Ovary (tissue), 7 donors: ENCODE measurements at regions not wholly inside any gene's neighbourhood (a gene's known extent, or its start where the extent isn't known, plus 50 kb on each side); places are given as distances from the start of the nearest gene placed in this dataset.

ENCODE experiments used
- DNase-seq, 5 donors: peaks; one replicate each; pipeline ENCODE4 v3.0.0-alpha.2; 2019 to 2020
- H3K27ac ChIP-seq, 2 donors: fragments of 200-600 bp; one replicate each; pipeline versions ENCODE4 v1.5.1 to v1.8.0; 2019 to 2022
- H3K27me3 ChIP-seq: fragments of 200-600 bp; one replicate; pipeline ENCODE4 v1.8.0; 2022
- H3K36me3 ChIP-seq: fragments of 200-600 bp; sonication (generic); one replicate; pipeline ENCODE4 v1.5.1; 2019
- H3K4me1 ChIP-seq: one replicate; pipeline ENCODE4 v1.8.1; 2013; ENCODE audit warnings: mild to moderate bottlenecking, moderate library complexity; ENCODE audit not compliant: insufficient read depth
- H3K4me3 ChIP-seq: fragments of 200-600 bp; sonication (generic); one replicate; pipeline ENCODE4 v1.5.1; 2017
- H3K9me3 ChIP-seq, 2 donors: fragments of 200-600 bp in 1 of 2; sonication (generic) in 1 of 2; one replicate each; pipeline versions ENCODE4 v1.5.1 to v1.8.1; 2013 to 2019; ENCODE audit warnings: mild to moderate bottlenecking in 1 of 2, moderate library complexity in 1 of 2
- EP300 ChIP-seq: sonication (generic); formaldehyde crosslinking; IDR thresholded peaks from one replicate; pipeline ENCODE4 v1.6.1; 2017; ENCODE audit warnings: antibody characterized with exemption
- POLR2A ChIP-seq: fragments of 450-650 bp; IDR thresholded peaks from one replicate; pipeline ENCODE4 v1.6.1; 2017; ENCODE audit warnings: antibody characterized with exemption, mild to moderate bottlenecking, moderate library complexity
- WGBS, 3 donors: extraction: QIAGEN DNeasy Blood & Tissue Kit in 1 of 3; methylation state at CpG; one replicate each; pipeline versions ENCODE4 v1.1.5 to v1.1.7; 2013 to 2017; 5-methylcytosine and 5-hydroxymethylcytosine counted together
- intact Hi-C, 4 donors: fragments of 100-400 bp; cut with DNase I; formaldehyde crosslinking; loops; one replicate each; pipeline versions ENCODE4 v1.11.0 to v1.15.1; 2022 to 2023
- TF ChIP-seq, protein P1 (sequence below), 3 donors: fragments of 450-650 bp in 2 of 3; fragments of 200-600 bp in 1 of 3; IDR thresholded peaks; one replicate each; pipeline versions ENCODE4 v1.5.1 to v1.8.0; 2016 to 2022; ENCODE audit warnings: antibody characterized with exemption in 3 of 3, mild to moderate bottlenecking in 1 of 3
- donor health status: DM: no; HTN: no; CAD: no; lungs with moderate emphysema.
- donor health status: DM: no; HTN: no; CAD: no.
- donor health status: Bipolar disorder and iron deficiency.
- donor health status: DM: no; HTN: no; CAD: no.
- donor health status: DM: yes; HTN: yes; CAD: no.

DNA sequence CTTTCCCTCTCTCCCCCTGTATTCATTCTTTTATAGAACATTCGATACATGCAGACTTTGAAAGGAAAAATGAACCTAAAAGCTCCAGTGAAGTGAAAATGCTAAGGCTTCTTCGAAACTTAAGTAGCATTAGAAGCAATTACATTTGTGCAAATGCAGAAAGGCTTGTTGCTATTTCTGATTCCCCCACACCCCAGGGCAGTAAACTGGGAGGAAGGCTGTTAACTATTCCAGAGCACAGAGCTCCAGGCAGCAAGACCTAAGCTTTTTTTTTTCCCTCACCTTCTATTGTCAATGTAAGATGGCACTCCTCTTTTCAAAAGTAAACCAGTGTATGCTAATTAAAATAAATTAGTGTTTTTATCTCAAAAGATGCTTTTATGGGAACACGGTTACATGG, 448.9 kb upstream of the TBX3 start:
- Histone ChIP-seq H3K27ac (no peak overlapping the region), H3K27me3 (no peaks in the 10 kb centered on the region), H3K9me3 (no peaks in the 10 kb centered on the region), H3K4me1 (no peaks in the 10 kb centered on the region), H3K4me3 (no peak overlapping the region), H3K36me3 (no peaks in the 10 kb centered on the region)
- DNase-seq = no peak
- intact Hi-C loops = no loop called here
- TF ChIP-seq POLR2A = no peak
- 78 to 83% (median 81%) methylated on average over 3 of the region's 3 CpGs for WGBS, 3 donors

DNA sequence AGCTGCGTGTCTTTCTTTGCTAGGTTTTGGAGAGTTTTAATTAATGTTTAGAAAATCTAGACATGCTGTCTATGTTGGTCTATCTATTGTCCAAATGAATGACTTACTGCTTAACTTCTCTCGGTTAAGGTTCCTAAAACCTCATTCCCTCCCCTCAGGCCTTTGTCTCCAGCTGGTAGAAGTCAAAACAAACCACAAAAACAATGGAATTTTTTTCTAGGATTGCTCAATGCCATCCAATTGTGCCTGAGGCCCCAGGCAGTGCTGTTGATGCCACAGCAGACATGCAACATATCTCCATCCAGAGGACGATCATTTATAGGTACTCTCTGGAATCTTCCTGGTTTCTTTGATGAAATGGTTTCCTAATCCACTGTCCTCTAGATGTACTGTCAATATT, 448.2 kb upstream of the TBX3 start:
- Histone ChIP-seq H3K36me3 (no peaks in the 10 kb centered on the region), H3K9me3 (no peaks in the 10 kb centered on the region), H3K4me3 (no peak overlapping the region), H3K4me1 (no peaks in the 10 kb centered on the region), H3K27me3 (no peaks in the 10 kb centered on the region), H3K27ac (no peak overlapping the region)
- no peak for DNase-seq
- TF ChIP-seq EP300 (no peak), POLR2A (no peak)
- TF ChIP-seq, protein P1, sequence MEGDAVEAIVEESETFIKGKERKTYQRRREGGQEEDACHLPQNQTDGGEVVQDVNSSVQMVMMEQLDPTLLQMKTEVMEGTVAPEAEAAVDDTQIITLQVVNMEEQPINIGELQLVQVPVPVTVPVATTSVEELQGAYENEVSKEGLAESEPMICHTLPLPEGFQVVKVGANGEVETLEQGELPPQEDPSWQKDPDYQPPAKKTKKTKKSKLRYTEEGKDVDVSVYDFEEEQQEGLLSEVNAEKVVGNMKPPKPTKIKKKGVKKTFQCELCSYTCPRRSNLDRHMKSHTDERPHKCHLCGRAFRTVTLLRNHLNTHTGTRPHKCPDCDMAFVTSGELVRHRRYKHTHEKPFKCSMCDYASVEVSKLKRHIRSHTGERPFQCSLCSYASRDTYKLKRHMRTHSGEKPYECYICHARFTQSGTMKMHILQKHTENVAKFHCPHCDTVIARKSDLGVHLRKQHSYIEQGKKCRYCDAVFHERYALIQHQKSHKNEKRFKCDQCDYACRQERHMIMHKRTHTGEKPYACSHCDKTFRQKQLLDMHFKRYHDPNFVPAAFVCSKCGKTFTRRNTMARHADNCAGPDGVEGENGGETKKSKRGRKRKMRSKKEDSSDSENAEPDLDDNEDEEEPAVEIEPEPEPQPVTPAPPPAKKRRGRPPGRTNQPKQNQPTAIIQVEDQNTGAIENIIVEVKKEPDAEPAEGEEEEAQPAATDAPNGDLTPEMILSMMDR (IDR thresholded peaks at IDR 0.05) = no peak
- intact Hi-C loops = no loop called here
- 24 to 63% (median 63%) methylated on average over 3 of the region's 3 CpGs for WGBS, 3 donors

DNA sequence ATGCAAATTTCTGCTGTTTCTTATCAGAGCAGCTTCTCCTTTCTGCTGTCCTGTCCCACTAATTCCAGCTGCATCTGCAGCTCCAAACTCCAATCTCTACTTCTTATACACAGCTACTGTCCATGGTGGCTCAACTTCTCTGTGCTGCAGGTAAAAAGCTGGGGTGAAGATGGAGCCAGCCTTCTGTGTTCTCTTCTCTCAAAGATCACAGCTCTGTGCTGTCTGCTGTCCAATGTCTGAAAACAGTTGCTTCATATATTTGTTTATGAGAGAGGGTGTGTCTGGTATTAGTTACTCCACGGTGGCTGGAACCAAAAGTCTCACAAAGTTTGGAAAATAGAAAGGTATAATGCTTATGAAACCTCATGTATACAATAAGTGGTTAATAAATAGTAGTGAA, 445.8 kb upstream of the TBX3 start:
- Histone ChIP-seq H3K36me3 (no peaks in the 10 kb centered on the region), H3K9me3 (no peaks in the 10 kb centered on the region), H3K4me1 (no peaks in the 10 kb centered on the region), H3K4me3 (no peak overlapping the region), H3K27ac (no peak overlapping the region), H3K27me3 (no peaks in the 10 kb centered on the region)
- no peak for DNase-seq
- no peak for TF ChIP-seq EP300
- TF ChIP-seq, protein P1 (IDR thresholded peaks at IDR 0.05) = no peak
- no peak for TF ChIP-seq POLR2A
- intact Hi-C loops = no loop called here
- 75 to 79% (median 75%) methylated on average over 1 of the region's 1 CpG for WGBS, 3 donors

DNA sequence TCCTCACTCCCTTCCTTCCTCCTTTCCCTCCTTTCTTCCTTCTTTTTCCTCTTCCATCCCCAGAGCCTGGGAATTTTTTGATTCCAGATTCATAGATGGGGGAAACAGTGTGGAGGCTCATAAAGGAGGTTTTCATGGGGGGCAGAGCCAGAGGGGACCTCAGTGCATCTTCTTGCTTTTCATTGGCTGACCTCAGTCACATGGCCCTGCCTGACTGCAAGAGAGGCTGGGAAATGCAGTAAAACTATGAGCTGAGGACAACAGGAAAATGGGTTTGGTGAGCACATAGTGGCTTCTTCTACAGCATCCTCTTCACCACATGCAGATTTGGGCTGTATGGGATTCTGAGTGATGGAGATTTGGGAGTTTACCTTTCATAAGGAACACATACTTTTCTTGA, 437.1 kb upstream of the TBX3 start:
- no peak for DNase-seq
- Histone ChIP-seq H3K4me1 (no peaks in the 10 kb centered on the region), H3K9me3 (no peaks in the 10 kb centered on the region), H3K36me3 (no peaks in the 10 kb centered on the region), H3K4me3 (no peak overlapping the region), H3K27ac (no peak overlapping the region), H3K27me3 (no peaks in the 10 kb centered on the region)
- TF ChIP-seq EP300 (no peak), POLR2A (no peak)
- TF ChIP-seq, protein P1 (IDR thresholded peaks at IDR 0.05) = no peak
- intact Hi-C loops = no loop called here

DNA sequence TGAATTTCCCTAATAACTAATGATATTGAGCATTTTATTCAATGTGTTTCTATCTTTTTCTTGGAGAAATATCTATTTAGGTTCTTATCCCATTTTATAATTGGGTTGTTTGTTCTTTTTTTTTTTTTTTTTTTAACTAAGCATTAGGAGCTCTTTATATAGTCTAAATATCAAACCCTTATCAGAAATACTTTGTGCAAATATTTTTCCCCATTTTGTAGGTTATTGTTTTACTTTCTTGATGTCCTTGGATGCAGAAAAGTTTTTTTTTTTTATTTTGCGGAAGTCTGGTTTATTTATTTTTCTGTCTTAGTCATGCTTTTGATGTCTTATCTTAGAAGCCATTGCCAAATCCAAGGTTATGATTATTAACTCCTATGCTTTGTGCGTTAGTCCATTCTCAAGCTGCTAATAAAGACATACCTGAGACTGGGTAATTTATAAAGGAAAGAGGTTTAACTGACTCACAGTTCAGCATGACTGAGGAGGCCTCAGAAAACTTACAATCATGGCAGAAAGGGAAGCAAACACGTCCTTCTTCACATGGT, 434.3 kb upstream of the TBX3 start:
- DNase-seq = no peak
- Histone ChIP-seq H3K9me3 (no peaks in the 10 kb centered on the region), H3K27ac (no peak overlapping the region), H3K27me3 (no peaks in the 10 kb centered on the region), H3K4me3 (no peak overlapping the region), H3K4me1 (no peaks in the 10 kb centered on the region), H3K36me3 (no peaks in the 10 kb centered on the region)
- intact Hi-C loops = no loop called here
- no peak for TF ChIP-seq POLR2A
- TF ChIP-seq, protein P1 (IDR thresholded peaks at IDR 0.05) = no peak
- TF ChIP-seq EP300 = no peak
- 22 to 51% (median 37%) methylated on average over 3 of the region's 3 CpGs for WGBS, 3 donors
